ENCODE measurements at regions not wholly inside any gene's neighbourhood (a gene's known extent, or its start where the extent isn't known, plus 50 kb on each side); places are given as distances from the start of the nearest gene placed in this dataset.
A peak's percentile ranks its signal among the peaks of the same experiment; 100 is the strongest.
"Not testable (repeated sequence)": the region's sequence is repeated elsewhere in the genome, so short reads cannot be mapped to it uniquely, and the experiment has no call there.

DNA sequence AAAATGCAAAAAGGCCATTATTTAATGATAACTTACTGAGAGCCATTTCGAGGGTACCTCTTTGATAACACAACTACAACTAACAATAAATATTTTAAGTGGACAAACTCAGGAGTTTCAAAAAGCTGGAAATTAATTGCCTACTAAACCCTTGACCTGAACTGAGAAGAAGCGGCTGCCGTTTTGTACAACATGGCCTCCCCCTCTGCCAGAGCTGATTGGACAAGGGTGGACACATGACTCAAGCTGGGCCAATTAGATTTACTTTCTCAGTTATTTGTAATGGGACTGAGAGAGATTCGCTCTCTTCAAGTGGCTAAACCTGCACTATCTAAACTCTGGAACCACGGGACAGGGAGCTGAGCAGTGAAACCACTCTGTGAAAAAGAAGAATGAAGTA is 135.9 kb upstream of the SERPINE2 start:
- no peak for DNase-seq (ENCODE audit: low spot score)

DNA sequence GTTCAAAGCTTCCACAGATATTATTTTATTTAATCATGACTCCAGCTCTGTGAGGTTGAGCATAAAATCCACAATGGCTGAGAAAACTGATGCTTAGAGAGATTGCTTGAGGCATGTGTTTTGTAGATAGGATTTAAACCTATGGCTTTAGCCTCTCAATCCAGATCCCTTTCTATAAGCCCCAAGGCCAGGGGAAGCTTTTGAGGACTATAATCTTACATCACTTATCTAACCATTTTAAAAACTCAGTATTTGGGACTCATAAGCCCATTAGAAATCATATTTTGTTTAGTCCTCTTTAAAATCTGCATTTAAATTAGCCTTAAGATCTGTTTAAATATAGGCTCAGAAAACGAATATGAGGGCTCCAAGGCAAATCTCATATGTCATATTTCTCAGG is 135.4 kb upstream of the SERPINE2 start:
- DNase-seq (ENCODE audit: low spot score) = no peak

DNA sequence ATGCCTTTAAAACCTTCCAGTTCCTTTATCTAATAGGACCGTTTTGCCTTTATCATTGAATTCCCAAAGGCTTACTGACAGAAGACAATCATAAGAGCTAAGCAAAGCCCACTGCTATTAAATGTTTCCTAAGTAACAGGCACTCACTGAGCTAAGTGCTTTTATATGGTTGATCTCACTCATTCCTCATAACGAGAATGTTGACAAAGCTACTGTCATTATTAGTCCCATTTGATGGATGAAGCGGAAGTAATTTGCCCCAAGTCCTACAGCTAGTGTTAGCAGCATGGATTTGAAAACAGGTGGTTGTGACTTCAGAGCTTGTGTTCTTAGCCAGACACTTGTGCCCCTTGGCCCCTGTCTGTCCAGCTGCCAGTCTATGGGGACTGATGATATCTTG is 134.8 kb upstream of the SERPINE2 start:
- no peak for DNase-seq (ENCODE audit: low spot score)

DNA sequence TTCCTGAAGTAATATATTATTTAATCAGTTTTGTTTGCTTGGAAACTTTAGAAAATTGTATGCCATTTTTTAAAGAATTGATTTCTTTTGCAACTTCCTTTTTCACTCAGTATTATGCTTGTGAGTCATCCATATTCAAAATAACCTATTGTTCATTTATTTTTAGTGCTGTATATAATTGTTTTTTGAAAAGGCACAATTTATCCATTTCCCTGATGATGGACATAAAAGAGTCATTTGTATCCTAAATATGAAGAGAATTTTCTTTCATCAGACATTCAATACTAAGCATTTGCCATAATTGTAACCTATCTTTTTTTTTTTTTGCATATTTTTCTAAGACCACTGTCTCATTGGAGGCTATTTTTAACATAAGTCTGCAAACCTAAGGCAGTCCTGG is 134.1 kb upstream of the SERPINE2 start:
- DNase-seq (ENCODE audit: low spot score) = no peak

DNA sequence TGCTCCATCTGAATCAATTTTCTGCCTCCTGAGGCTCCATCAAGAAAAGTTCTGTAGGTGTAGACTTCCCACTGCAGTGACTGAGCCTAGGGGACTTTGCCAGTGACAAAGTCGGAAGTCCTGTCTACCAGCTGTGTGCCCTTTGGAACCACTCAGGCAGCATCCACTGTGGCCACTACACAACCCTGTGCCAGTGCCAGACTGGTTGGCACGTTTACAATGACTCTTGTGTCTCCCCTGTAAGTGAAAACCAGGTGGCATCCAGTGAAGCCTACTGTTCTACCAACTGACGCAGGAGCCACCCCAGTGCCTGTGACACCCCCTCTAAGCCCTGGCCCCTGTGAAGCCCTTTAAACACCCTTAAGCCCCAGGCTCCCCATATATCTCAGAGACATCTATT is 132.1 kb upstream of the SERPINE2 start:
- no peak for DNase-seq (ENCODE audit: low spot score)

DNA sequence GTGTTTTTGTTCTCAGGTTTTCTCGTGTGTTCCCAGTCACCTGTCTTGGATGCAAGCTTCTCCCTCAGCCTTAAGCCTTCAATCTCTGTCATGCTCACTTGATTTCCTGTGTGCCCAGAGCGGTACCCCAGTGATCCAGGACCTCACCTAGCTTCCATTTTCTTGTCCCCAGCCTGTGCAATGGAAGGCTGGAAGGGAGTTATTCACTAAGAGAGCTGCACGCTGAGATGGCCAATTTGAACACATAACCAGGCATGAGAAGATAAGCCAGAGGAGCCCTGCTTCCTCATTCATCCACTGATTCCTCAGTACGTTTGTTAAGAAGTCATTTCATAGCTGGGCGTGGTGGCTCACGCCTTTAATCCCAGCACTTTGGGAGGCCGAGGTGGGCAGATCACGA is 130.8 kb upstream of the SERPINE2 start:
- DNase-seq (ENCODE audit: low spot score) = no peak

DNA sequence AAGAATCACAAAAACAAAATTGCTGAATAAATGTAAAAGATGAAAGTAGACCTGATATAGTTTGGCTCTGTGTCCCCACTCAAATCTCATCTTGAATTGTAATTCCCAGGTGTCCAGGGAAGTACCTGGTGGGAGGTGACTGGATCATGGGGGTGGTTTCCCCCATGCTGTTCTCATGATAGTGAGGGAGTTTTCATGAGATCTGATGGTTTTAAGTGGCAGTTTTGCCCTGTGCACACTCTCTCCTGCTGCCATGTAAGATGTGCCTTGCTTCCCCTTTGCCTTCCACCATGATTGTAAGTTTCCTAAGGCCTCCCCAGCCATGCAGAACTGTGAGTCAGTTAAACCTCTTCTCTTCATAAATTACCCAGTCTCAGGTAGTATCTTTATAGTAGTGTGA is 128.7 kb upstream of the SERPINE2 start:
- DNase-seq (ENCODE audit: low spot score) = not testable (repeated sequence)

DNA sequence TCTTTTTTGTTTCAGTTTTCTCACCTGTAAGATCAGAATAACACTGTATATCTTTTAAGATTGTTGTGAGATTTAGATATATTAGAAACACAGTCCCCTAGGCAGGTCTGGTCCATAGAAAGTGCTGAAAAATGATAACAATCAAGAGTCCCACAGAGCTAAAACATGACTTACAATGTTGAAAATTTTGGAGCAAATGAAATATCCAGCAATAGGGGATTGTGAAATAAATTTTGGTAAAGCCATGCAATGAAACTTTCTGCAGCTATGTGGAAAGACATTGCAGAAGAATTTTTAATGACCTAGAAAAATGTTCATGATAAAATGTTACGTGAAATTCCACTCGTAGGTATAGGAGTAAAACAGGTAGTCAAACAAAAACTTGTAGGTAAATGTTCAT is 127.6 kb upstream of the SERPINE2 start:
- DNase-seq (ENCODE audit: low spot score) = no peak

DNA sequence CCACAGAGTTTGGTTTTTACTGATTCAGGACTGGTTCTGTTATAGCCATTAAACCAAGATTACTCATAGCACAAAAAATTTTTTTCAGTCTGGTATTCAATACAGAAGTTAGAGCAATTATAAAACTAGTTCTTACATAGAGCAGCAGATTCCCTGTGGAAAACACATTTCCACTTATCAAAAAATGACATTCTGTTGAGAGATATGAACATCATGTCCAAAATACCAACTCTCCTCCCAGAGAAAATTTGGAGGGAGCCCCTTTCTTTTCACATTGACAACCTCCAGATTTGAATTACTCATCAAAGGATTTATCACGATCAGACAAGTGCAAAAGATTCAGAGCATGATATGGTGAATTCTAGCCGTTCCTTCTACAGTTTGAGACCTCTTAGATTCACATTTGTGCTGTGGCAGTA is 126.8 kb upstream of the SERPINE2 start:
- DNase-seq (ENCODE audit: low spot score) = no peak

DNA sequence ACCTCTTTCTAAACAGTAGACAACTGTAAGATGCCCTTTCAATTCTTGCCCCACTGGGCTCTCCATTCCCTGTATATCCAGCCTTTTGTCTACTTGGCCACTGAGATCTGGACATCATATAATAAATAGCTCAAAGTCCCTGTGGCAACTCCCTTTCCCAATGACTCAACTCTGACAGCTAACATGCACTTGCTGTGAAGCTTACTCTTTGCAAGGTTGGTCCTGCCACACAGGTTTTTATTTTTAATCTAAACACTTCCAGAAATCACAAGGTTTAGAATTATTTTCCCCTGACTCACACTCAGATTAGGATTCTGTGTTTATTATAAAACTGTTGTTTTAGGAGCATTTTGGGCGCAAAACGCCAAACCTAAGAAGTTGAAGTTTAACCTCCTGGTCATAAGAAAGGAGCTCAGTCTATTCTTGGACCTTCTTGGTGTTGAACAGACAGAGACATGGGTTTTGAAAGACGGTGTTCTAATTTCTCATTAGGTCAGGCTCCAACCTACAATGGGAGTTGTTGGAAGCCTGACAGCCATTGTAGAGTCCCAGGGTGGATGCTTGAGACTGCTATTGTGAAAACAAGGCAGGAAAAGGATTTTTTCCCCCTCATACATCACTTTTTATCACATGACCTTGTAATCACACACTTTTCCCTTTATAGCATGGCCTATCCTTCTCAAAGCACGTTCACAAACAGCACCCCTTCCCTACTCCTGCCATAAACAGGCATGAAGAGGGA is 124.7 kb upstream of the SERPINE2 start:
- peak; percentile 22 for DNase-seq (ENCODE audit: low spot score)

DNA sequence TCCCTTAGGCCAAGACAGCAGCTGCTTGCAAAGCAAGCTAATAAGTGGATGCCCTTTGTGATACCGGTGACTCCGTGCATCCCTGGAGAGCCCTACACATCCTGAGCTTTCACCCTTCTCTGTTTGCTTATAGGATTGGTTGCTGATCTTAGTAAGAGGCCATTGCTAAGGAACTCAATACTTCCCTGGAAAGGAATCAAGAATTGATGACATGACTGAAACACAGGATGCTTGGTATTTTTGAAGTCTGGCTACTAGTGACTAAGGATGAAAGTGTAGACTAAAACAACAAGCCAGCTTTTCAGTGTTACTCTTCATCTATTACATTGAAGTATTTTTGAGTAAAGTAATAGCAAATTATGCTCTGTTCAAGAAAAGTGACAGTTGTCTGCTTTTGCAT is 123.0 kb upstream of the SERPINE2 start:
- DNase-seq (ENCODE audit: low spot score) = peak; percentile 52

DNA sequence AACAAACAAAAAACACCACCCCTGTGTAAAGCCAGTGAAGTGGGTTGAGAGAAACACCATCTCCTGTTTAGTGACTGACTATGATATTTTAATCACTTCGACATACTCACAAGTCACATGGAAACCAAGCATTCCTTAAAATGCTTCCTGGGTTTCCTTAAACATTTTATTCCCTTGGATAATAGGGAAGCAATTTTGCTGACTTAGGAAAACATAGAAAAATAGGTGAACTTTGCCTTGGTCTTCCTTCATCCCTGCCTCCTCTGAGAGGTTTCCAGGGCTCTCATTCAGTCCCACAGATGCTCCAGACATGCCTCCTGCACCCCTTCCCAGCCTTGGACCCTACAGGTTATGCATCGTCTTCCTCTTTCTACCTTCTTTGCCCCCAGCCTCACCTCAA is 122.6 kb upstream of the SERPINE2 start:
- DNase-seq (ENCODE audit: low spot score) = no peak

DNA sequence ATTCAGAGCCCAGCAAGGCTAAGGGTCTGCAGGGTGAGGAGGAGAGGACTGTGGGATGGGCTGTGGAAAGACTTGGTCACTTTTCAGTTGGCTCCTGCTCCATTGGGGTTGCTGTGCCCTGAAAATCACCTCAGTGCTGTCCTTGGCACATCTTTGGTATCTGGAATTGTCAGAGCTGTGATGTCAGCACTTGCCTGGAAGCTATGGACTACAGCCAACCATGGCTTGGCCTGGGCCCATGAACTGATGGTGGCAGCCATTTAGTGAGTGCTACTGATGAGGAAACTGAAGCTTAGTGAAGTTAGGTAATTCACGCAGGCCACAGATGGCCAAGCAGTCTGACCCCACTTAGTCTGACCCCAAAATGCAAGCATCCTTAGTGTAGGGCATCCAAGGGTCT is 121.8 kb upstream of the SERPINE2 start:
- peak; percentile 25 for DNase-seq (ENCODE audit: low spot score)

DNA sequence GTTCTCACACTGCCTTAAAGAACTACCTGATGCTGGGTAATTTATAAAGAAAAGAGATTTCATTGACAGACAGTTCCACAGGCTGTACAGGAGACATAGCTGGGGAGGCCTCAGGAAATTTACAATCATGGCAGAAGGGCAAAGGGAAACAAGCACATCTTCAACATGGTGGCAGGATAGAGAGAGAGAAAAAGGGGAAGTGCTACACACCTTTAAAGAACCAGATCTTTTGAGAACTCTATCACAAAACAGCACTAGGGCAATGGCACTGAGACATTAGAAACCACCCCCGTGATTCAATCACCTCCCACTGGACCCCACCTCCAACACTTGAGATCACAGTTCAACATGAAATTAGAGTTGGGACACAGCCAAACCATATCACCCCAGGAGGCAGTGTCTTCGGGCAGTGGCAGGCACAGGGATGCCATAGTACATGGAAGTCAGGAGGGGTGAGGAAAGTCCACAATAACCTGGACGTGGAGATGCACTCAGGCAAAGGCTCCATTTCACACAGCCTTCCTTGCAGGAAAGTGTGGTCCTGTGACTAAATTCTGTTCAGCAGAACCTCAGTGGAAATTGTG is 120.4 kb upstream of the SERPINE2 start:
- no peak for DNase-seq (ENCODE audit: low spot score)

DNA sequence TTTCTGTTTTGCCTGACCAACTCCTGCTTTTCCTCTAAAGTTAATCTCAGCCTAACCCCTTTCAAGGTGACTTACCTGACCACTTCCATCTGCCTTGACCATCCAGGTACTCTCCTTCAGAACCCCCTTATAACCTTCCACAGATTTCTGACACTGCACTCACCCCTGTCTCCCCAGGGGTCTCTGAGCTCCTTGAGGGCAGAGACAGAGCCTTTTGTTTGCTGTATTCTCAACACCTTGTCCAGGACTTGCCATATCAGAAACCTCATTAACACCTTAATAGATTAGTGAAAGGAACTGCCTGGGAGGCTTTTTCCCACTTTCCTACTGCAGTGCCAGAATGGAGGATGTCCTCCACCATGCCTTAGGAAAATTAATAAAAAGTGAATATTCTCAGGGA is 119.7 kb upstream of the SERPINE2 start:
- DNase-seq (ENCODE audit: low spot score) = no peak

DNA sequence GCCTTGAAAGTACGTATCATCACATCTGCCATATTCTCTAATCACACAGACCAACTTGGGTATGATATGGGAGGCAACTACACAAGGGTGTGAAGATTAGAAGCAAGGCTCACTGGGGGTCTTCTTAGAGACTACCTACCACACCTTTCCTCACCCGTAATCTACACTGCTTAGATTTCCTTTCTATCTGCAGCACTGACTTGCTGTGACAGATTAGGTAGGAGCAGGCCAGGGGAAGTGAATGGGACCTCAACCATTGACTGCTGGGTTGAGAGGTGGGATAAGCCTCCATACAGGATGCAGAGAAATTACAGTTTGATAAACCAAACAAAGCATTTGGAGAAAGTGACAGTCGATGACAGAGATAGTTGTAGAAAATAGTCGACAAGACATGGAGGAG is 119.0 kb upstream of the SERPINE2 start:
- no peak for DNase-seq (ENCODE audit: low spot score)

DNA sequence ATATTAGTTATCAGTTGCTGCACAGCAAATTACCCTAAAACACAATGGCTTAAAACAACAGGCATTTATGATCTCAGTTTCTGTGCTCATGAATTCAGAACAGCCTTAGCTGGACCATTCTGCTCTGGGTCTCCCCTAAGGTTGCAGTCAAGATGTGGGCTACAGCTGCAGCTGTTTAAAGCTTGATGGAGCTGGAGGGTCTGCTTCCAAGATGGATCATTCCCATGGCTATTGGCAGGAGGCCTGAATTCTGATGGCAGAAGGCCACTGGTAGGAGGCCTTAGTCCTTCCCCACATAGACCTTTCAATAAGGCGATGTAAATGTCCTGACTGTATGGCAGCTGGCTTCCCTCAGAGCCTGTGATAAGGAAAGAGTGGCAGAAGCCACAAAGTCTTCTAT is 118.6 kb upstream of the SERPINE2 start:
- no peak for DNase-seq (ENCODE audit: low spot score)

DNA sequence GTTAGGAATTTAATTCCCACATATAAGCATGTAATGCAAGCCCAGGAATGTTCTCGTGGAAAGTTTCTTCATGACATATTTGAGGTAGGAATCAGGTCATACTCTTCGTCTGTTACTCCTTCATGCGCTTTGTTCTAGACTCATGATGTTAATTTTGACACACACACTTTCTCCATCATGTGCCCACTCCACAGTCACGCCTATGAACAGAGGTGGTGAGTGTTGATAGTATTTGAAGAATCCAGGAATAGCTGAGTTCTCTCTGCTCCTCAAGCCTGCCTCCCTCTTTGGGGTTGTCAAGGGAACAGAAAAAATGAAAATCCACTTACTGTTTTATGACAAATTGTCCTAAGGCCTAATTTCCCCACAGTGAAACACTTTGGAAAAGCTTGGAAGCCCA is 117.3 kb upstream of the SERPINE2 start:
- DNase-seq (ENCODE audit: low spot score) = no peak

DNA sequence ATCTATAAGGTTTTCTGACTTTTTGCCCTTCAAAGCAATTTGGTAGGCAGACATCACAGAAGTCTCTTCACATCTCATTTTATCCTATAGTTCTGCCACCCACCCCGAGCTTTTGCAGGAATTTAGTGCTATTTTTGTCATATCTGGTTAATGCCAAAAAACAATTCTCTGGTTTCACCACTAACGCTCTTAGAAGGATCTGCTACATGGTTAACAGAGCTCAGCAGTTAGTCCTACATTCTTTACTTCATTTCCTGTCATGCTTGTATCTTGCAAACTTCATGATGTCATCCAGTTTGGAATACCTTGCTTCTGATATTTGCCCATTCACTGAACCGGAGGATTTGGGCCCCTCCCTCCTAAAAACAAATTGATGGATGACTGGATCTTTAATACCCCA is 116.8 kb upstream of the SERPINE2 start:
- no peak for DNase-seq (ENCODE audit: low spot score)

DNA sequence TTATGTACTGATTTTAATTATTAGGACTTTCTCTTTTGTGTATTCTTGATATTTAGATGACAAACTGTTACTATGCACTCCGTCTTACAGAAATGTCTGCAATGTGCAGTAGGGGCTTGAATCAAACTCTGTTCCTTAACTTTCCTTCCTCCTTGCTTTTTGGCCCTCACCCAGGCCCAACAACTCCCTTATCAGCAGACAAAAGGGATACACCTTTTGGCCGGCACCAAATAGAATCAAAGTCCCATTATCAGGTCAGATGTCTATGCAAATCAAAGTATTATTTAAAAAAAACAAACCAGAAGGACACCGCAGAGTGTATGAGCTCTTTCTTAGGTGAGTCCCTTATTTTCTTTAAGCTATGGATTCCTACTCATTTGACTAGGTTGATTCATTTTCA is 116.3 kb upstream of the SERPINE2 start:
- DNase-seq (ENCODE audit: low spot score) = no peak

DNA sequence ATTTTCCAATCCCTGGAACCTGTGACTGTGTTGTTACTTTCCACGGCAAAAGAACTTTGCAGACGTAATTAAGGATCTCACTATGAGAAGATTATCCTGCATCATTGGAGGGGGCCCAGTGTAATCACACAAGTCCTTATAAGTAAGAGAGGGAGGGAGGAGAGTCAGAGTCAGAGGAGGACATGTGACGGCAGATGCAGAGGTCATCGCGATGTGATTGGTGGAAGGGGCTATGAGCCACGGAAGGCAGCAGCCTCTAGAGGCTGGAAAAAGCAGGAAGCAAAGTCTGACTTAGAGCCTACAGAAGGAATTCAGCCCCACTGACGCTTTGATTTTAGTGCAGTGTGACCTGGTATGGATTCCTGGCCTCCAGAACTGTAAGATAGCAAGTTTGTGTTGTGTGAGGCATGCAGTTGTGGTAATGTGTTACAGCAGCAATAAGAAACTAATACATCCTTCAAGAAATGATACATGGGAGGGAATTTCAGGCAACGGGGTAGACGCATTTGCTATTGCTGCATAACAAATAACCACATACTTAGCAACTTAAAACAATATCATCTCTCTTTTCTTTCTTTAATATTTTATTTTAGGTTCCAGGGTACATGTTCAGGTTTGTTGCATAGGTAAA is 112.7 kb upstream of the SERPINE2 start:
- DNase-seq (ENCODE audit: low spot score) = no peak

DNA sequence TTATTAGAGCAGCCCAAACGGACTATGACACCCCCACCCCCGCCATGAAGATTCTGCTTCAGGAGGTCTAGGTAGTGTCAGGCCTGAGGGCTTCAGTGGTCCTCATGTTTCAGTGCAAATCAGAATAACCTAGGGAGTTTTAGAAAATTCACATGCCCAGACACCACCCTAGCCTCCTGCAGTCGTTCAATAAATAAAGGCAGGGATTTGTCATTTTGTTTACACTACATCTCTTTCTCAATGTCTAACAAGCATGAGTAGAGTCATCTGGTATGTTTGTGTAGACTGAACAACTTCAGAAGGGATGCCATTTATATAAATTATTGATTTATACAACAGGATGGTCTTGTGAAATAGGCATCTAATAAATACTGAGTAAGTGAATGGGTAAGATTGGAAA is 112.1 kb upstream of the SERPINE2 start:
- DNase-seq (ENCODE audit: low spot score) = no peak

DNA sequence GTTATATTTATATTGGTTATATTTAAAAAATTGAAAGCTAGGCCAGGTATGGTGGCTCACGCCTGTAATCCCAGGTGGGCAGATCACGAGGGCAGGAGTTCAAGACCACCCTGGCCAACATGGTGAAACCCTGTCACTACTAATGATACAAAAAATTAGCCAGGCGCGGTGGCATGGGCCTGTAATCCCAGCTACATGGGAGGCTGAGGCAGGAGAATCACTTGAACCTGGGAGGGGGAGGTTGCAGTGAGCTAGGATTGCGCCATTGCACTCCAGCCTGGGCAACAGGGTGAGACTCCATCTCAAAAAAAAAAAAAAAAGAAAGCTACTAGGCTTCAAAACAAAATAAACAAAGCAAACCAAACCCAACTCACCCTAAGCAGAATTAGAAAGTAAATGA is 109.0 kb upstream of the SERPINE2 start:
- not testable (repeated sequence) for DNase-seq (ENCODE audit: low spot score)

DNA sequence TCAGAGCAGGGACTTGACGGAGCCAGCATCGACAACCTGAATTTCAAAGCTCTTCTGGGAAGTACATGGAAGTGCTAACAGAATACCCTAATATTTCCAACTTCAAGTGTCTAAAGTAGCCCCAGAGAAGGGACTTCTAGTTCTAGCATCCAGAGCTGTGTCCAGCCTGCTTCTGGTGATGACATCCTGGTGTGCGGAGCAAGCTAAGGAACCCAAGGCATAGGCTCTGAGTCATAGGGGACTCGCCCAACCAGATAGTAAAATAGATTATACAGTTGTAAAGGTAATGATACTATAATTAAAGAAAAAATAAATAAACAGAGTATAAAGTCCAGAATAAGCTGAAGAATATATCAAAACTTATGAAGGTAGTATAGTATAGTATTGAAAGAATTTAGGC is 108.1 kb upstream of the SERPINE2 start:
- DNase-seq (ENCODE audit: low spot score) = no peak

All from AG08396 (cell line).